Amniotic stem cell (primary cell): ENCODE measurements at regions not wholly inside any gene's neighbourhood (a gene's known extent, or its start where the extent isn't known, plus 50 kb on each side); places are given as distances from the start of the nearest gene placed in this dataset.

Experiments used
- DNase-seq: peaks from one replicate; lab custom pipeline; 2025; lab: John Stamatoyannopoulos, UW

DNA sequence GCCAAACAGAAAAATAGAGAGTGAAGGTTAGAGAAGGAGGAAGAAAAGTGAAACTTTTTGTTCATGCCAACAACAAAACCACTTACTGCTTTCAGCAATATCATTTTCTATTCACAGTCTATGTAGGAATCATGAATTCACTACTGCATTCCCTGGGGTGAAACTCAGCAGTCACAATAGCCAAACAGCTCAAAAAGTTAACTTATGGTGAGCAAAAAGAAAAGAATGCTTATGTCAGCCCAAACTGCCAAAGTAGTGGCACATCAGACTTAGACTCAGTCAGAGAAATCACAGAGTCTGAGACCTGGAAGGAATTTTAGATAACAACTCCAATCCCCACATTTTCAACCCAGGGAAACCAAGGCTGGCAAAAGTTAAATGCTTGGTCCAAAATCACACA is 238.7 kb upstream of the TMCO5A start:
- peak; percentile 2 for DNase-seq

DNA sequence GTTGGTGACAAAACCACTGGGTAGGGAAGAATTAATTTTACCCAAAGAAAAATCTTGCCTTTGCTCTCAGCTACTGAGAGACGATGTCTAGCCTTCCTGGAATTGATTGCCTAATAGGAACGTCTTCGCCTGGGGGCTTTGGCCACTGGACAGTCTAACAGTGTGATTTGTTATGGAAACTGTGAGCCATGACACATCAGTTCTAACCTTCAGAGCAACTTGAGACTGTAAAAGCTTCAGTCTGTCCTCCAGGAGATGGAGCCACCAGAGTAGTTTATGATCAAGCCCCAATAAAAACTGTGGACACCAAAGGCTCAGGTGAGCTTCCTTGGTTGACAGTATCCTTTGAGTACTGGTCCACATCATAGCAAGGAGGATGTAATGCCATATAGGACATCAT is 235.8 kb upstream of the TMCO5A start:
- DNase-seq: no peak

DNA sequence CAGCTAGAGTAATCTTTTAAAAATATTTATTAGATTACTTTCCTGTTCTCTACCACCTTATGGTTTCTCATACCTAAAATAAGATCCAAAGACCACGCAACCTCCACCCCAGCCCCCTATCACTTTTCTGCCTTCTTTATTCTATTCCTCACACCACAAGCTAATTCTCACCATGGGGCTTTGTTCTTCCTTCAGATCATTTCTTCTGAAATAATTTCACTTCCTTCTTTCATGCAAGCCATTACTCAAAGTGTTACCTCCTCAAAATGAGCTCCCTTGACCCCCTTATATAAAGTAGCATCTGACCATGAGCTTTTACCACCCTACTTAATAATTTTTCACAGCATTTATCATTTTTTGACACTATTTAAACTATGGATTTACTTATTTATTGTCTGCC is 233.2 kb upstream of the TMCO5A start:
- DNase-seq: no peak

- no peak for DNase-seq
Measured at GRCh38 chr15:37709669-37710068, 224.8 kb upstream of the TMCO5A start.

DNA sequence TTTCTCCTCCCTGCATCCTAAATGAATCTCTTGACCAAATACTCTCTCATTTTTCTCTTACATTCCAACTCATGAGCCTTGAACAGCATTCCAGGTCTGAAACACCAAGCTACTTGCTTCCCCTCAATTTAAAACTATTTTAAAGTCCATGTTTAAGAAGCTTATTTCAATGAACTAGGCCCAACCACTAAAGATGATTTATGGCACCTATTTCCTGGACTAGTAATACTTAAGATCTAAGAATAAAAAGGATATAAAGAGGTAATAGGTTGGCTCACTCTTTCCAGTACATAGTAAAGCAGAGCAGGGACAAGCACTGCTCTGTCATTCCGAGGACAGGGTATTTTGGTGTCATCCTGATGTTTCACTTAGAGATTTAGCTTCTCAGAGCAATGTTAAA is 219.3 kb upstream of the TMCO5A start:
- no peak for DNase-seq

GRCh38 chr15:37720267-37720666 is 214.2 kb upstream of the TMCO5A start:
- DNase-seq: no peak

- no peak for DNase-seq
Measured at GRCh38 chr15:37731146-37731746, 203.2 kb upstream of the TMCO5A start.

DNA sequence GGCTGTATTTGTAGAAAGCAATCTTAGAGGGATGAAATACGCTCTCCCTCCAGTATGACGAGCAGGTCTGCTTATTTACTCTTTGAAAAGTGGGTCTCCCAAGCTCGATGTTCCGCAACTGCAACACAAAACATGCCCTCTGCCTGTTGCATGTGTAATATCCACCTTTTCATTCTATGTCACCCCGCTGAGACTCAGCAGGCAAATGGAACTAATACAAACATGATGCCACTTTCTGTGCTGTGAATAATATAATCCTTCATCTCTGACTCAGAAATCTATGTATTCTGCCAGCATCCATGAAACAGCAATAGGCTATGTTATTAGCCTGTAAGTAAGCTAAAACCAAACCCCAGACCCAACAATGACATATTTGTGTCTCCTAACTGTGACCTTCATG is 200.8 kb upstream of the TMCO5A start:
- DNase-seq: no peak

- no peak for DNase-seq
Measured at GRCh38 chr15:37740623-37741141, 193.8 kb upstream of the TMCO5A start.

- DNase-seq: no peak
Measured at GRCh38 chr15:37743826-37744225, 190.6 kb upstream of the TMCO5A start.

- DNase-seq: no peak
Measured at GRCh38 chr15:37744521-37744920, 189.9 kb upstream of the TMCO5A start.

DNA sequence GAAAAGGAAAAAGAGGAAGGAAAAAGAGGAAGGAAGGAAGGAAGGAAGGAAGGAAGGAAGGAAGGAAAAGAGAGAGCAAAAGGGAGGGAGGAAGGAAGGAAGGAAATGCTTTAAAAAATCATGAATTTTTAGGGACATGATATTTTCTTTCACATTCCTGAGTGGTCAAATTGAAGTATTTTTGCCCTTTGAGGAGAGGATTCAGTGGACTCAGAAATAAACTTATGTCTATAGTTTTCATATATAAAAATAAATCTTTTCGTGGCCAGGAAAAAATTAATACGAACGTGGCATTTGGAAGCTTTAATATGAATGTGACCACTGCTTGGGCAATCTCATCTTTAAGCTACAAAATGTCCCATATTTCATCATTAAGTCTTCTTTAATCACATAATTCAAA is 183.0 kb upstream of the TMCO5A start:
- DNase-seq: no peak

DNA sequence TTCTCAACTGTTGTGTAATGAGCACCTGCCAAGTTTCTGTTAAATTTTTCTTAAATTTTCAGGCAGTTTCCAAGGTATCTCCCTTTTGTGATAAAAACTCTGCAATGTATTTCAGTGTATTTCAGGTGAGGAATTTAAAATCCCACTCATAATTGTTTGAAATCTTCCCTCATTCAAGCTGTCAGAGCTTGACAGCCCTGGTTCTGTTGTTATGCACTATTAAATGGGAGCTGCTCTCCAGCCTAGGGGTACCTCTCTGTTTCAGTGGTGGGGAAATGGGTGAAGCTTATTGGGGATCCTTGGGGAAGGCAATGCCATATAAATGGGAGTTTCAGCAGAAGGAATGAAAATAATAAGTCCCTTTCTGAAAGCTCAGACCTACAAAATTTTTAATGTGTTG is 178.0 kb upstream of the TMCO5A start:
- no peak for DNase-seq

GRCh38 chr15:37758412-37758811 is 176.0 kb upstream of the TMCO5A start:
- DNase-seq: no peak

DNA sequence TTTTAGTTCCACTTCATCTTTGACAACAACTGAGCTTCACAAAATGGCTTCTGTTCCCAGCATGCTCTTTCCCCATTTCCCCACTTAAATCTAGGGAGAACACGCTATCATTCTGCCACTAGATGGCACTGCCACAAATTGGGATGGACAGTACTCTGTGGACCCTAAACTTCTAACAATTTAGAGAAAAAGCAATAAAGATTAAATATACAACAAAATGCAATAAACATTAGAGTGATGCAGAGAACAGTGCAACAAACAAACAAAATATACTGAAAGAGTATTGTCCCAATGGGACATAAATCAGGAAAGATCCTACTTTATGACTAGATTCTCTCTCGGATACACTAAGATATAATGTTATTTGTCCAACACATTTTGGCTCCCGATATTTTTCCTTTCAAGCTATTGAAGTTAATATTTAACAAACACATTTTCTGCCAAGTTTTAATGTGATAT is 169.7 kb upstream of the TMCO5A start:
- DNase-seq: peak; percentile 59

DNA sequence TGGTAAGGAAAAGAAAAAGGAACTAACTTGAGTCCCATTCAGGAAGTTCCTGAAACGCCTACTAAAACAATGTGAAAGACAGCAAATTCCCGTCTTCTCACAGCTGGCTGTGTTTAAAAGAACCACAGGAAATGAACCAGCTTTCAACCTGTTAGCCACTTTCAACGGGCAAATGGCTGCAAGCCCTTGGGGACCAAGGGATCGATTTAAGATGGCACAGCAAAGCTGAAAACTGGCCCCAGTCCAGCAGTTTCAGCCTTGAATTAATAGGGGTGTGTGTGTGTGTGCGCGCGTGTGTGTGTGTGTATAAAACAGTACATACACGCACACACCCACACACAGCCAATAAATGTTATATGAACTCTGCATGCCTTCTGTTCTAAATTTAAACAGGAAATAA is 168.7 kb upstream of the TMCO5A start:
- no peak for DNase-seq

GRCh38 chr15:37767841-37768455 is 166.5 kb upstream of the TMCO5A start:
- DNase-seq: no peak

DNA sequence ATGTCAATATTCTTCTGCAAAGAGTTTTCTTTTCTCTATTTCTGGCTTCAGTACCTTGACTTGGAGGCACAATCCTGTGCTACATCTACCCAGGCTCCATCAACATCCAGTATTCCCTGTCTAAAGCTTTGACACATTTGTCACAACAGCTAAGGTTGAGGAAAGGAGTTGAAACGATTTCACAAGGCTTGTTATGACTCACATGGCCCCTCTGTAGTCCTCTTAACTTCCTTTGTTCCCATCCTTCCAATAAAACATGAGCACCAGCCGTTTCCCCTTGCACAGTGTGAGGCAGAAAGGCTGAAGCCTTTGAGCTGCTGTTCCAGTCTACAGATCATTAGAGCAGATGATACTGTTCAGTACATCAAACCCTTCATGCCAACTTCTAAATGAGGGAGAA is 163.0 kb upstream of the TMCO5A start:
- no peak for DNase-seq

- no peak for DNase-seq
Measured at GRCh38 chr15:37773111-37773860, 161.2 kb upstream of the TMCO5A start.

DNA sequence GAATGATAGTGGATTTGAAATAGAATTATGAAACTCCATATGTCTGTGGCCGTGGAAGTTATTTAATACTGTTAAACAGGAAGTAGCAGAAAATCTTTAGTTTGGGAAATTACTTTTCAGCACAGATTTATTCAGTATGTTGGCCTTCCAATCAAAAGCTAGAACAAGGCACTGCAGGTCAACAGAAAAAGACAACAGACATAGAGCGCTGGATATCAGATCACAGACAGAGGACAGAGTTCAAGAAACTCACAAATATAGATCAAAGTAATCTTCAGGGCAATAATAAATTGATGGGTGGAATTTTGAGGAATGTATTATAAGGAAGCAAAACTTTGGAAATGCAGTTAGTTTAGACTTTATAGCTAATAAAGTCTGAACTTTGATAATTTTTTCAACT is 159.5 kb upstream of the TMCO5A start:
- DNase-seq: no peak

GRCh38 chr15:37777006-37777405 is 157.4 kb upstream of the TMCO5A start:
- no peak for DNase-seq

DNA sequence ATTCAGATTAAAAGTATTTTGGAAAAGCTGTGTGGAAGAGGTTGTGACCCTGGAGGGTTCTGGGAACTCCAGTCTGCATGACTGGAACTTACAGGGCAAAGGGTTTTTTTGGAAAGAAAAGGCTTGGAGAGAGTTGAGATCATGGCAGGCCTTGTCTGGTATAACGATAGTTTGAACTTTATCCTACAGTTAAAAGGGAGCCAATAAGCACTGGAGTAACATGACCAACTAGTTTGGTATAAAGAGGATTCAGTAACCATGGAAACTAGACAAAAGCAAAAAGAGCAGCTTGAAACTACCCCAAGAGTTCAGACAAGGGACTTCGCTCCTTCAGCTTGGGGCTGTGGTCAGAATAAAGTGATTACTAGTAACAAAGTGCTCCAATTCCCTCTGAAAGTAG is 151.2 kb upstream of the TMCO5A start:
- no peak for DNase-seq

GRCh38 chr15:37788330-37788729 is 146.1 kb upstream of the TMCO5A start:
- DNase-seq: no peak
